HG02610 (cell line): ENCODE measurements at regions not wholly inside any gene's neighbourhood (a gene's known extent, or its start where the extent isn't known, plus 50 kb on each side); places are given as distances from the start of the nearest gene placed in this dataset.
"Not testable (repeated sequence)": the region's sequence is repeated elsewhere in the genome, so short reads cannot be mapped to it uniquely, and the experiment has no call there.

Experiments used
- ATAC-seq: cut with Tn5 transposase; IDR thresholded peaks from one replicate; pipeline ENCODE4 v1.9.1; 2021; ENCODE audit warnings: mild to moderate bottlenecking, moderate library complexity; ENCODE audit not compliant: unreplicated experiment

DNA sequence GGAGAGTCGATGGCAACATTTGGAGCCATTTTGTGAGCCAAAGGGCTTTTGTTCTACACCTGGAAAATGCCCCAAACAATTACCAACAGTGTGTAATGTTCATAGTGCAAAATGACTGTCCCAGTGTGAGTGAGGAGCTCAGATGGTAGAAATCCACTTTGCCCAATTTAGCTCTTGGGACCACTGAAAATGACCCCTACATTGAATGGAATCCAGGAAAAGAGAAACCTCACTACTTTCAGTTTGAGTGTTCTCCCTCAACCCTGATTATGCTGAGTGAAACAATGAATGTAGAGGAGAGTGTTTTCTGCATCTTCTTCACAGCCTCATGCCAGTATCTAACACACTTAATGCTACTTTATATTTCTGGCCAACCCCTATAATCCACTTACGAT, 84.9 kb upstream of the NRN1 start:
- peak; percentile 76 for ATAC-seq

GRCh38 chr6:6090861-6091607, 84.3 kb upstream of the NRN1 start:
- ATAC-seq: peak; percentile 41

DNA sequence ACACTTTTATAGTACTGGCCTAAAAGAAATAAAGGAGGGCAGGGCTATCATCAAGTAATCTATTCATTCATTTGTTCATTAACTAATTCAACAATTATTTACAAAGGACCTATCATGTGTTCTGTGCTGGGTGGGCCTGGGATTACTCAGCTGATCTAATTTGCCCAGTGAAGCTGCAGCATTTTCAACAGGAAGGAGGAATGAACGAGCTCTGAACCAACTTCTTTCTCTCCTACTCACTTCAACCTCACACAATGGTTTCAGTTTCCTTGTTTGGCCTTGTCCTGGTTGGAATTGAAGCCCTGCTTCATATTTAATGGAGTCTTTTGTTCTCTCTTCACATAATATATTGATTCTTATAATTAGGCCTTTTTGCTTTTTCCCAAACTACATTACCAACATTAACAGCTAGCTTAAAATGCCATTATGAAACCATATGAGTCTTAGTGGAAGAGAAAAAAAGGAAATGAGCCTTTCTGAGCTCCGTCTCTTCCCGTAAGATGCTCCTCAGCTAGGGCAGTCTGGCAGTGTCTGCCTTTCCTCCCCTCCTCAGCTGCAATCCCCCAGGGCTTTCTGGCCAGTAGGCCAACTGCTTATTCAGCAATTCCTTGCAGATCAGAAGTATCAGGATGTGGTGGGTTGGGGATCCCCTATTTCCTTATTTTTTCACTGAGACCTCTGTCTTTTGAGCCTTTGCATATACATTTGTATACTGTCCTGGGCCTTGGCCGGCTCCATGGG, 79.4 kb upstream of the NRN1 start:
- ATAC-seq: no peak

- no peak for ATAC-seq
These were observed 74.2 kb upstream of the NRN1 start for GRCh38 chr6:6080975-6081374.

DNA sequence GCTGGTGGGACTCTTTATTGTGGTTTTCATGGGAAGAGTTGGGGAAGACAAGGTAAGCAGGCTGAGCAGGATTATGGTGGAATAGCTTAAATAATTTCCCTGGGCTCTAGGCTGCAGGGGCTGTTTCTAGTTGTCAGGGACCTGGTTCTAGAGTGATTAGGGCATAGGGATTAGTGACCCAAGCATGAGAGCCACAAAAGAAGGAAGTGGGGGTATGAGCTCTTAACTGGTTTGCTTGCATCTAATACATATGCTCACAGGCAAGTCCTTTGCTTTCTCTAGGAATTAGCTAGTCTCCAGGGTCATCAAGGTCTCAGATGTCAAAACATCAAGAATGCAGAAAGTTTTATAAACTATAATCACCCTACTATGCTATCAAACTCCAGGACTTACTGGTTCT, 67.5 kb upstream of the NRN1 start:
- ATAC-seq: no peak

DNA sequence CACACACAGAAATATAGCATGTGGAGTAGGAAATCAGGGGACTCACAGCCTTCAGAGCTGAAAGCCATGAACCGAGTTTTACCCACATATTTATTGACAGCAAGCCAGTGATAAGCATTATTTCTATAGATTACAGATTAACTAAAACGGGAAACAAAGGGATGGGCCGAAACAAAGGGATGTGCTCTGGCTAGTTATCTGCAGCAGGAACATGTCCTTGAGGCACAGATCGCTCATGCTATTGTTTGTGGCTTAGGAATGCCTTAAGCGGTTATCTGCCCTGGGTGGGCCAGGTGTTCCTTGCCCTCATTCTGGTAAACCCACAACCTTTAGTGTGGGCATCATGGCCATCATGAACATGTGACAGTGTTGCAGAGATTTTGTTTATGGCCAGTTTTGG, 61.4 kb upstream of the NRN1 start:
- not testable (repeated sequence) for ATAC-seq

- ATAC-seq: no peak
These were observed 51.3 kb upstream of the NRN1 start for GRCh38 chr6:6058054-6058444.

GRCh38 chr6:6057442-6058053, 50.8 kb upstream of the NRN1 start:
- ATAC-seq: peak; percentile 59
